ENCODE measurements at regions not wholly inside any gene's neighbourhood (a gene's known extent, or its start where the extent isn't known, plus 50 kb on each side); places are given as distances from the start of the nearest gene placed in this dataset.
A peak's percentile ranks its signal among the peaks of the same experiment; 100 is the strongest.

- Histone ChIP-seq H3K36me3 (ENCODE audit: control insufficient read depth in 2 of 3, insufficient read depth in 3 of 3, low read length in 3 of 3) (no peaks in the 10 kb centered on the region), H3K4me3 (ENCODE audit: low read length in 3 of 3) (no peak overlapping the region), H3K4me1 (ENCODE audit: control insufficient read depth in 2 of 3, insufficient read depth in 2 of 3, low read depth in 1 of 3, low read length in 3 of 3) (no peaks in the 10 kb centered on the region), H3K27me3 (ENCODE audit: control insufficient read depth, insufficient read depth, low read length) (no peaks in the 10 kb centered on the region), H3K27ac (ENCODE audit: low read depth in 2 of 2, low read length in 2 of 2) (no peak overlapping the region), H3K9me3 (ENCODE audit: control insufficient read depth in 2 of 3, insufficient read depth in 1 of 3, low read length in 3 of 3) (no peaks in the 10 kb centered on the region), H3K9ac (ENCODE audit: low read length in 3 of 3) (no peak overlapping the region)
- TF ChIP-seq, protein P1, sequence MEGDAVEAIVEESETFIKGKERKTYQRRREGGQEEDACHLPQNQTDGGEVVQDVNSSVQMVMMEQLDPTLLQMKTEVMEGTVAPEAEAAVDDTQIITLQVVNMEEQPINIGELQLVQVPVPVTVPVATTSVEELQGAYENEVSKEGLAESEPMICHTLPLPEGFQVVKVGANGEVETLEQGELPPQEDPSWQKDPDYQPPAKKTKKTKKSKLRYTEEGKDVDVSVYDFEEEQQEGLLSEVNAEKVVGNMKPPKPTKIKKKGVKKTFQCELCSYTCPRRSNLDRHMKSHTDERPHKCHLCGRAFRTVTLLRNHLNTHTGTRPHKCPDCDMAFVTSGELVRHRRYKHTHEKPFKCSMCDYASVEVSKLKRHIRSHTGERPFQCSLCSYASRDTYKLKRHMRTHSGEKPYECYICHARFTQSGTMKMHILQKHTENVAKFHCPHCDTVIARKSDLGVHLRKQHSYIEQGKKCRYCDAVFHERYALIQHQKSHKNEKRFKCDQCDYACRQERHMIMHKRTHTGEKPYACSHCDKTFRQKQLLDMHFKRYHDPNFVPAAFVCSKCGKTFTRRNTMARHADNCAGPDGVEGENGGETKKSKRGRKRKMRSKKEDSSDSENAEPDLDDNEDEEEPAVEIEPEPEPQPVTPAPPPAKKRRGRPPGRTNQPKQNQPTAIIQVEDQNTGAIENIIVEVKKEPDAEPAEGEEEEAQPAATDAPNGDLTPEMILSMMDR (IDR thresholded peaks at IDR 0.05; ENCODE audit: borderline replicate concordance, extremely low read depth, insufficient read depth), result no peak
- intact Hi-C loops (cut with DNase I), result no loop called here
- FAIRE-seq (no peak), DNase-seq (no peak)
Observed at GRCh38 chr10:9315292-9315691, 1260.8 kb downstream of the GATA3 start.

DNA sequence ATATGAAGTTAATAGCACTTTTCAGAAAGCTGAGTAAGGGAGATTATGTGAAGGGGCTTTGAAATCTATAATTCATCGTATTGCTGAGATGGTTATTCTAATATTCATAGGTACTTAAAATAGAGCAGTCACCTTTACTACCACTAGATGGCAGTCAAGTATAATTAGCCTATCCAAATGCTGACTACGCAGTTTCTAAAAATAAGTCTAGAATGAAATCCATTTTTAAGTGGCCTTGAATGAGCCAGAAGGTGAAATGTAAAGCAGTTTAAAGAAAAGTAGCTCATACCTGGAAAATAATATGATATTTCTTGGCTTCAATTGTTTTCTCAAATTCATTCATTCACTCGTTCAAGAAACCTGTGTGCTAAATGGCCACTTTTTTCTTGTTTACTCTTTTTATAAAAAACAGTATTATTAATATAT lies 1277.1 kb downstream of the GATA3 start:
- DNase-seq (peak in 2 of 5 donors; percentile 59 to 69), FAIRE-seq (peak; percentile 33)
- intact Hi-C loops (cut with DNase I), result no loop called here

DNA sequence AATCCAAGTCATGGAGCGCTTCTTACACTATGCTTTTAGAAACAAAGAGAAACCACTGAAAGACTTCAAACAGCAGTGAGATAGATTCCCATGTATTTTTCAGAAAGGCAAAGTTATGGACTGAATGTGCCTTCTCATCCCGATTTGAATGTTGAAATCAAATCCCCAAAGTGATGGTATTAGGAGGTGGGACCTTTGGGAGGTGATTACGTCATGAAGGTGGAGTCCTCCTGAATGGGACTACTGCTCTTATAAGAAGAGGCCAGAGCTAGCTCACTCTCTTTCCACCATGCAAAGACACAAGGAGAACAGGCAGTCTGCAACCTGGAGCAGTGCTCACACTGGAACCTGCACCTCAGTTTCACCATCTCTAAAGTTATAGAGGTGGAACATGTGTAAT lies 1279.8 kb downstream of the GATA3 start:
- FAIRE-seq (no peak), DNase-seq (no peak)
- Histone ChIP-seq H3K9ac (ENCODE audit: low read length in 3 of 3) (no peak overlapping the region), H3K27ac (ENCODE audit: low read depth in 2 of 2, low read length in 2 of 2) (no peak overlapping the region), H3K4me1 (ENCODE audit: control insufficient read depth in 2 of 3, insufficient read depth in 2 of 3, low read depth in 1 of 3, low read length in 3 of 3) (no peaks in the 10 kb centered on the region), H3K4me3 (ENCODE audit: low read length in 3 of 3) (no peak overlapping the region), H3K27me3 (ENCODE audit: control insufficient read depth, insufficient read depth, low read length) (no peaks in the 10 kb centered on the region), H3K36me3 (ENCODE audit: control insufficient read depth in 2 of 3, insufficient read depth in 3 of 3, low read length in 3 of 3) (no peaks in the 10 kb centered on the region), H3K9me3 (ENCODE audit: control insufficient read depth in 2 of 3, insufficient read depth in 1 of 3, low read length in 3 of 3) (no peaks in the 10 kb centered on the region)
- intact Hi-C loops (cut with DNase I), result no loop called here
- TF ChIP-seq, protein P1 (IDR thresholded peaks at IDR 0.05; ENCODE audit: borderline replicate concordance, extremely low read depth, insufficient read depth), result no peak

More for the DNA sequence above, 1277.1 kb downstream of the GATA3 start:
- Histone ChIP-seq H3K9ac (ENCODE audit: low read length in 3 of 3) (no peak overlapping the region), H3K27me3 (ENCODE audit: control insufficient read depth, insufficient read depth, low read length) (no peaks in the 10 kb centered on the region), H3K4me1 (ENCODE audit: control insufficient read depth in 2 of 3, insufficient read depth in 2 of 3, low read depth in 1 of 3, low read length in 3 of 3) (no peaks in the 10 kb centered on the region), H3K27ac (ENCODE audit: low read depth in 2 of 2, low read length in 2 of 2) (no peak overlapping the region), H3K4me3 (ENCODE audit: low read length in 3 of 3) (no peak overlapping the region), H3K9me3 (ENCODE audit: control insufficient read depth in 2 of 3, insufficient read depth in 1 of 3, low read length in 3 of 3) (no peaks in the 10 kb centered on the region), H3K36me3 (ENCODE audit: control insufficient read depth in 2 of 3, insufficient read depth in 3 of 3, low read length in 3 of 3) (no peaks in the 10 kb centered on the region)
- TF ChIP-seq, protein P1 (IDR thresholded peaks at IDR 0.05; ENCODE audit: borderline replicate concordance, extremely low read depth, insufficient read depth), result peak; percentile 47

GRCh38 chr10:9339716-9340115 lies 1285.2 kb downstream of the GATA3 start:
- Histone ChIP-seq H3K4me3 (ENCODE audit: low read length in 3 of 3) (no peak overlapping the region), H3K9me3 (ENCODE audit: control insufficient read depth in 2 of 3, insufficient read depth in 1 of 3, low read length in 3 of 3) (no peaks in the 10 kb centered on the region), H3K9ac (ENCODE audit: low read length in 3 of 3) (no peak overlapping the region), H3K27me3 (ENCODE audit: control insufficient read depth, insufficient read depth, low read length) (no peaks in the 10 kb centered on the region), H3K4me1 (ENCODE audit: control insufficient read depth in 2 of 3, insufficient read depth in 2 of 3, low read depth in 1 of 3, low read length in 3 of 3) (no peaks in the 10 kb centered on the region), H3K36me3 (ENCODE audit: control insufficient read depth in 2 of 3, insufficient read depth in 3 of 3, low read length in 3 of 3) (no peaks in the 10 kb centered on the region), H3K27ac (ENCODE audit: low read depth in 2 of 2, low read length in 2 of 2) (no peak overlapping the region)
- FAIRE-seq, result no peak
- DNase-seq, result no peak
- TF ChIP-seq, protein P1 (IDR thresholded peaks at IDR 0.05; ENCODE audit: borderline replicate concordance, extremely low read depth, insufficient read depth), result no peak
- intact Hi-C loops (cut with DNase I), result no loop called here

All from kidney (tissue), 13 donors.